Hepatocyte (in vitro differentiated cells): ENCODE measurements at regions not wholly inside any gene's neighbourhood (a gene's known extent, or its start where the extent isn't known, plus 50 kb on each side); places are given as distances from the start of the nearest gene placed in this dataset.

Experiments
- DNase-seq: peaks from one replicate; pipeline ENCODE4 v3.0.0-alpha.2; 2016; ENCODE audit warnings: low spot score
- H2AFZ ChIP-seq: fragments of 200-600 bp; sonication (generic); 2 replicates; pipeline ENCODE4 v1.6.0; 2016; ENCODE audit warnings: antibody characterized with exemption, mild to moderate bottlenecking
- H3K27ac ChIP-seq: fragments of 200-600 bp; sonication (generic); 2 replicates; pipeline ENCODE4 v1.5.1; 2016; ENCODE audit warnings: mild to moderate bottlenecking
- H3K27me3 ChIP-seq: fragments of 200-600 bp; sonication (generic); 2 replicates; pipeline ENCODE4 v1.6.1; 2016
- H3K36me3 ChIP-seq: fragments of 200-600 bp; sonication (generic); replicated peaks from 2 replicates; pipeline ENCODE4 v1.5.1; 2016; ENCODE audit warnings: low read depth; ENCODE audit not compliant: insufficient read depth
- H3K4me1 ChIP-seq: fragments of 200-600 bp; sonication (generic); 2 replicates; pipeline ENCODE4 v1.5.1; 2016; ENCODE audit warnings: mild to moderate bottlenecking, moderate library complexity; ENCODE audit not compliant: insufficient read depth
- H3K4me2 ChIP-seq: fragments of 200-600 bp; sonication (generic); 2 replicates; pipeline ENCODE4 v1.6.0; 2016
- H3K4me3 ChIP-seq: fragments of 200-600 bp; sonication (generic); 2 replicates; pipeline ENCODE4 v1.5.1; 2016; ENCODE audit warnings: mild to moderate bottlenecking
- H3K79me2 ChIP-seq: fragments of 200-600 bp; sonication (generic); 2 replicates; pipeline ENCODE4 v1.6.0; 2017; ENCODE audit warnings: mild to moderate bottlenecking
- H3K9me2 ChIP-seq: fragments of 200-600 bp; sonication (generic); replicated peaks from 2 replicates; pipeline ENCODE4 v1.6.0; 2017; ENCODE audit warnings: mild to moderate bottlenecking; ENCODE audit not compliant: insufficient read depth
- H3K9me3 ChIP-seq: fragments of 200-600 bp; sonication (generic); 2 replicates; pipeline ENCODE4 v1.5.1; 2016; ENCODE audit warnings: low read depth, mild to moderate bottlenecking
- H4K20me1 ChIP-seq: fragments of 200-600 bp; sonication (generic); 2 replicates; pipeline ENCODE4 v1.6.0; 2016; ENCODE audit warnings: mild to moderate bottlenecking; ENCODE audit not compliant: insufficient read depth, poor library complexity, severe bottlenecking
- EZH2 ChIP-seq: fragments of 200-600 bp; sonication (generic); IDR thresholded peaks from 2 replicates; pipeline ENCODE4 v1.6.1; 2016; ENCODE audit warnings: antibody characterized with exemption, mild to moderate bottlenecking, borderline replicate concordance
- EZH2phosphoT487 ChIP-seq: fragments of 200-600 bp; sonication (generic); IDR thresholded peaks from one replicate; pipeline ENCODE4 v1.6.1; 2018; ENCODE audit warnings: antibody characterized with exemption, mild to moderate bottlenecking, low read depth, moderate library complexity; ENCODE audit not compliant: unreplicated experiment, severe bottlenecking
- WGBS: methylation state at CpG from one replicate; pipeline ENCODE4 v1.1.6; 2016; ENCODE audit warnings: low lambda C conversion rate; ENCODE audit errors: missing lambda C conversion rate; 5-methylcytosine and 5-hydroxymethylcytosine counted together
- TF ChIP-seq, protein P1 (sequence below): fragments of 200-600 bp; sonication (generic); IDR thresholded peaks from 2 replicates; pipeline ENCODE4 v1.5.1; 2016; ENCODE audit warnings: antibody characterized with exemption, mild to moderate bottlenecking; ENCODE audit not compliant: poor library complexity

- peak; percentile 65 for DNase-seq
These were observed 338.0 kb downstream of the BCL11A start for GRCh38 chr2:60215386-60215901.

DNA sequence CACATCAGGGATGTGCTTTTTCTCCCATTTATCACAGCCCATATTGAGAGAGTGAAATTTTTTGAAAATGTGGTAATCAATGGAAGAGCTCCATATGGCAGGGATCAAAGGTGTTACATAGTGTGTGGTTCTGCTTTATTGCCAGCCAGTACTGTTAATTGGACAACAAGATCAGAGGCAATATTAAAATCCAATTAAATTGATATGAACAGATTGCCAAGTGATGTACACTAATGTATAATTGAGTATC lies 338.9 kb downstream of the BCL11A start:
- TF ChIP-seq, protein P1, sequence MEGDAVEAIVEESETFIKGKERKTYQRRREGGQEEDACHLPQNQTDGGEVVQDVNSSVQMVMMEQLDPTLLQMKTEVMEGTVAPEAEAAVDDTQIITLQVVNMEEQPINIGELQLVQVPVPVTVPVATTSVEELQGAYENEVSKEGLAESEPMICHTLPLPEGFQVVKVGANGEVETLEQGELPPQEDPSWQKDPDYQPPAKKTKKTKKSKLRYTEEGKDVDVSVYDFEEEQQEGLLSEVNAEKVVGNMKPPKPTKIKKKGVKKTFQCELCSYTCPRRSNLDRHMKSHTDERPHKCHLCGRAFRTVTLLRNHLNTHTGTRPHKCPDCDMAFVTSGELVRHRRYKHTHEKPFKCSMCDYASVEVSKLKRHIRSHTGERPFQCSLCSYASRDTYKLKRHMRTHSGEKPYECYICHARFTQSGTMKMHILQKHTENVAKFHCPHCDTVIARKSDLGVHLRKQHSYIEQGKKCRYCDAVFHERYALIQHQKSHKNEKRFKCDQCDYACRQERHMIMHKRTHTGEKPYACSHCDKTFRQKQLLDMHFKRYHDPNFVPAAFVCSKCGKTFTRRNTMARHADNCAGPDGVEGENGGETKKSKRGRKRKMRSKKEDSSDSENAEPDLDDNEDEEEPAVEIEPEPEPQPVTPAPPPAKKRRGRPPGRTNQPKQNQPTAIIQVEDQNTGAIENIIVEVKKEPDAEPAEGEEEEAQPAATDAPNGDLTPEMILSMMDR, result no peak
- no peak for TF ChIP-seq EZH2
- Histone ChIP-seq H3K4me3 (no peak overlapping the region), H2AFZ (no peak overlapping the region), H3K9me2 (no peaks in the 10 kb centered on the region), H4K20me1 (no peaks in the 10 kb centered on the region), H3K36me3 (no peaks in the 10 kb centered on the region), H3K27me3 (no peaks in the 10 kb centered on the region), H3K9me3 (no peaks in the 10 kb centered on the region), H3K4me2 (no peak overlapping the region), H3K79me2 (no peaks in the 10 kb centered on the region), H3K4me1 (peaks cover 18% of the 10 kb centered on the region), H3K27ac (no peak overlapping the region)
- DNase-seq, result no peak

More at GRCh38 chr2:60215386-60215901, 338.0 kb downstream of the BCL11A start:
- H3K9me2 ChIP-seq, result no peaks in the 10 kb centered on the region
- H3K4me1 ChIP-seq, result peaks cover 18% of the 10 kb centered on the region
- peak overlapping the region; percentile 45 for H3K4me2 ChIP-seq
- peak overlapping the region; percentile 41 for H3K27ac ChIP-seq
- TF ChIP-seq, protein P1, result no peak
- TF ChIP-seq EZH2, result no peak
- peak; percentile 56 for TF ChIP-seq EZH2phosphoT487
- WGBS, result 60% methylated on average over 17 of the region's 17 CpGs
- H3K4me3 ChIP-seq, result no peak overlapping the region
- no peak overlapping the region for H2AFZ ChIP-seq
- H3K27me3 ChIP-seq, result no peaks in the 10 kb centered on the region
- no peaks in the 10 kb centered on the region for H3K79me2 ChIP-seq
- H4K20me1 ChIP-seq, result no peaks in the 10 kb centered on the region
- no peaks in the 10 kb centered on the region for H3K9me3 ChIP-seq
- no peaks in the 10 kb centered on the region for H3K36me3 ChIP-seq

- Histone ChIP-seq H3K9me3 (no peaks in the 10 kb centered on the region), H3K9me2 (no peaks in the 10 kb centered on the region), H2AFZ (no peak overlapping the region), H3K79me2 (no peaks in the 10 kb centered on the region), H3K4me1 (peaks cover 18% of the 10 kb centered on the region), H4K20me1 (no peaks in the 10 kb centered on the region), H3K4me3 (no peak overlapping the region), H3K4me2 (peak overlapping the region; percentile 18), H3K27me3 (no peaks in the 10 kb centered on the region), H3K36me3 (no peaks in the 10 kb centered on the region), H3K27ac (no peak overlapping the region)
- peak; percentile 35 for DNase-seq
- 75% methylated on average over 16 of the region's 16 CpGs for WGBS
- TF ChIP-seq, protein P1, result no peak
- TF ChIP-seq EZH2 (no peak), EZH2phosphoT487 (no peak)
These were observed 339.4 kb downstream of the BCL11A start for GRCh38 chr2:60213865-60214625.
